GM03348 (cell line): ENCODE measurements at regions not wholly inside any gene's neighbourhood (a gene's known extent, or its start where the extent isn't known, plus 50 kb on each side); places are given as distances from the start of the nearest gene placed in this dataset.
"Not testable (repeated sequence)": the region's sequence is repeated elsewhere in the genome, so short reads cannot be mapped to it uniquely, and the experiment has no call there.

Experiments
- DNase-seq: peaks from one replicate; pipeline ENCODE4 v3.0.0; 2012; ENCODE audit warnings: low spot score

DNA sequence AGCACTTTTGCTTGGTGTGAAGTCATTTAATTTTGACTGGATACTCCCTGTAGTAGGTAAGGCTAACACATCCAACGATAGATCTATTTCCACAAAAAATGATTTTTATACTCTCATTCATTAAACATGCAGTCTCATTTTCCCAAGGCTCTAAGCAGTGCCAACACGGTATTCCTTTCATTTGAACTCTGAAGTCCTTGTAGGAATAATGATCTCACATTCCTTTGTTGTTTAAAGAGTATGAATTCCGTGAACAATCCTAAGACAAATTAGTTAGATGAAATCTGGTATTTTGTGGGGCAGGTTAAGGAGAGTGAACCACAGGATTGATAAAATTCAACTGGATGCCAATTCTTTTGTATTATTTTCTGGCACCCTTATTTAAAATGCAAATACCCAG lies 66.6 kb downstream of the LACC1 start:
- DNase-seq = no peak

DNA sequence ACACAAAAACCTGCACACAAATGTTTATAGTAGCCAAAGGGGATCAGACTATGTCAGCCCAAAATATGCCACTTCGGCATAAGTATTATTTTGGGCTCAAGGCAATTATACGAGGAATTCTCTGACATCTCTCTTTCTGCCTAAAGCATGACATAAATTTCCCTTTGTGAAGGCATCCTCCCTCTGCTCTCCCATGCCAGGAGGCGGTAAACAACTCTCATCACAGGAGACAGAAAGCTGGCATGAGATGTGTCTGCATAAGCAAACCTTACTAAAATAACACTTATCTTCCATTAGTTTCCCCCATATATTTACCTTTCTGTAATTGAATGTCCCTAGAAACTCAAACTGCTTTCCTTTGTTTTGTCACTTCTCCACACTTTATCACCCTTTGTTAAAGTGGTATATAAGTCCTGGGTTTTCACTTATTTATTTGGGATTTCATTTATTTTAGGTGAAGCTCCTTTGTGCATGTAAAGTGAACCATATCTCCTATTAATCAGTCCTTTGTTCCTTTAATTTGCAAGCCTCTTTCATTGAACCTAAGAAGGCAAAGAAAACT lies 68.3 kb downstream of the LACC1 start:
- no peak for DNase-seq

DNA sequence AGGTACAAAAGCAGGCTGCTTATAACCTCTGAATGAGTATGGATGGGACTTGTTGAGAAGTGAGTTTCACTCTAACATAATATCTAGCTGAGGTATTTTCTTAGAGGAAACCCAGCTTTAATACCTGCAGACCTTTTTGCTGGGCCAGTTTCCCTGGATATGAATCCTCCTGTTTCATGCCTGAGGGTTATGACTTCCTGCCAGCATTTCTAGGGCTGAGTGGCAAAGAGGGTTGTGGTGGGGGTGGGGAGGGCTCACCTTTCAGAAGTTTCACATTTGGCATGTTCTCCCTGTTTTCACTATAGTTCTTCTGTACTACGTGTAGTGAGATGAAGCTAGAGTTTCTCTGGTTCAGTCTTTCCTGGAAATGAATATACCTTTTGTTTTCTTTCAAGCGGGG lies 73.7 kb downstream of the LACC1 start:
- DNase-seq = no peak

DNA sequence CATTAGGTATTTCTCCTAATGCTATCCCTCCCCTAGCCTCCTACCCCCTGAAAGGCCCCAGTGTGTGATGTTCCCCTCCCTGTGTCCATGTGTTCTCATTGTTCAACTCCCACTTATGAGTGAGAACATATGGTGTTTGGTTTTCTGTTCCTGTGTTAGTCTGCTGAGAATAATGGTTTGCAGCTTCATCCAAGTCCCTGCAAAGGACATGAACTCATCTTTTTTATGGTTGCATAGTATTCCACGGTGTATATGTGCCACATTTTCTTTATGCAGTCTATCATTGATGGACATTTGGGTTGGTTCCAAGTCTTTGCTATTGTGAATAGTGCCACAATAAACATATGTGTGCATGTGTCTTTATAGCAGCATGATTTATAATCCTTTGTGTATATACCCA lies 77.3 kb downstream of the LACC1 start:
- DNase-seq = not testable (repeated sequence)

DNA sequence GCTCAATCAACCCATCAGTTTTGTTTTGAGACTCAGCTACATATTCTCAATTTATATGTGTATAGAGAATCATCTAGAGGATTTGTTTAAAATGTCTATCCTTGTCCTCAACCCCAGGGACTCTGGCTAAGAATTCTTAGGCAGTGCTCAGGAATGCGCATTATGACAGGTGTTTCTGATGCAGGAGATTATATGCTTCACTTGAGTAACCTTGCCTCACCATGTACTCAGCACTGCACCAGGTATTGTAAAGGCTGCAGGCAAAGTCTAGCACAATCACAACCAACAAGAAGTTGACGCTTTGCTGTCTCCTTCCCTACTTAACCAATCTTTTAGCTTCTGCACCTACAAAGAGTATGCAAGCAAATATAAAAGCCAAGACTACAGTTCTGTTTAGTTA lies 79.6 kb downstream of the LACC1 start:
- DNase-seq = no peak

DNA sequence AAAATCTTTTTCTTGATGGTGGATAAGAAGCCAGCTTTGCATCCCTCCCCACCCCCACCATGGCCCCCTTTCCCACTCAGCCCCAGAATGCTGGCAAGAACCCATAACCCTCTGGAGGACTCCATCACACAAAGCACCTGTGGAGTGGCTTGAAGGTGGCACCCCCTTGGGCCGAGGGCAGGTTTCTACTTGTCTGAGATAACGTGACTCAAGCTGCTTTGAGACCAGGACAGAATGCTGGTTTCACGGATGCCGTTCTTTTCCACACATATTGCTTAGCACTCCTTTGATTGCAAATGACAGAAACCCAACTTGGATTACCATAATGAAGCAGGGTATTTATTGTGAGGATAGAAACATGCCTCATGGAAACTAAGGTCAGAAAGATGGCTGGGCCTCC lies 82.2 kb downstream of the LACC1 start:
- no peak for DNase-seq

DNA sequence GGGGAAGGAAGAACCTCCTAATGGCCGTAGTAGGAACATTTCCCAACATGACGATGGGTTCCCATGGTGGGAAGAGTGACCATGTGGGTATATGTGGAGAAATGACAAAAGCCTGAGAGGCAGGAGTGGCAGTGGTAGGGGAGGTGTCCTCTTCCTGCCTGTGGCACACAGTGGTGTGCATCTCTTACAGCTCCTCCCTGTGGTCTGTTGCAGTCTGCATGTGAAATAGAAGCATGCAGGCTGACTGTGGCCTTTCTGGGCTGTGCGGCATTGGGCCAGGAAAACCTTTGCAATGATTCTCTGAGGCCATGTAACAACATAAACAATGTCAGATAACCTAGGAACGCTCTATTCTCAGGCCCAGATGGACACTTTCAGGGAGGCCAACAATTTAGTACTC lies 84.0 kb downstream of the LACC1 start:
- DNase-seq = no peak

DNA sequence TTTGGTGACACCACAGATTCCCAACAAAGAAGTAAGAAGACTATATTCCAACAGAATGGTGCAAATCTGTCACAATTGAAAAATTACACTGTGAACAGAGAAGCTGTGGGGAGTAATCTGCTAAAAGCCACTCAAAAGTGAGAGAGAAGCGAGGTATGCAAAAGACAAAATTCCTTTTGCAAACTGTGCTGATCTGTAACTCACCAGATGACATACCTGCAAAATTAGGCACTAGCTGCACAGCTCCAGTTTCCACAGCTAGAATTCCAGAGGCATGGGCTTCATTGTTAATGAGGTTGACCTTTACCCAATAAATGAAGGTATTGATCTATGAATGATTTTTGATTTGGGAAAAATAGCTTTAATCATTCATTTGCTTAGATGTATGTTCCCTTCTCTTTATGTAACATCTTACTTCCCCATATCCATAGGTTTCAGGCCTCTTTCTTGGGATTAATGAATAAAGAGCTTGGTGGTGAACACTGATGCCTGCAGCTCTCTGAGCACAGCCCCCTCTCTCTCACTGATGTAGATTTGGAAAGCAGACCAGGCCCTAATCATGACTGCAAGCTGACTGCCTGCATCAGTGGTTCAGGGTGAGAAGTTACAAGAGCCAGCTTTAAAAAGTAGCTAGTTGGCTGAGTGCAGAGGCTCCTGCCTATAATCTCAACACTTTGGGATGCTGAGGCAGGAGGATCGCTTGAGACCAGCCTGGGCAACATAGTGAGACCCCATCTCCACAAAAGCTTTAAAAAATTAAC lies 85.2 kb downstream of the LACC1 start:
- DNase-seq = no peak

DNA sequence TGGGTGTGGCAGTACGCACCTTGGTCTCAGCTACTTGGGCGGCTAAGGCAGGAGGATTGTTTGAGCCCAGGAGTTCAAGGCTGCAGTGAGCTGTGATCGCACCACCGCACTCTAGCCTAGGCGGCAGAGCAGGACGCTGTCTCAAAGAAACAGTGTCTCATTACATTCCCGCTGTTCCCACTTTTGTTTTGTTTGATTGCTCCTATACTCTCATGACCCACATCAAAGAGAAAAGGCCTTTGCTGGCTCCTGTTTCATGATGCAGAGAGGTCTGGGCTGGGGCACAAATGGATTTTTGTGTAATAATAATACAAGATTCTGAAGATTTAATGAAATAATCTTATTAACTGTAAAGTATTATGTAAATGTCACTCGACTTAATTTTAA lies 85.7 kb downstream of the LACC1 start:
- DNase-seq = no peak

DNA sequence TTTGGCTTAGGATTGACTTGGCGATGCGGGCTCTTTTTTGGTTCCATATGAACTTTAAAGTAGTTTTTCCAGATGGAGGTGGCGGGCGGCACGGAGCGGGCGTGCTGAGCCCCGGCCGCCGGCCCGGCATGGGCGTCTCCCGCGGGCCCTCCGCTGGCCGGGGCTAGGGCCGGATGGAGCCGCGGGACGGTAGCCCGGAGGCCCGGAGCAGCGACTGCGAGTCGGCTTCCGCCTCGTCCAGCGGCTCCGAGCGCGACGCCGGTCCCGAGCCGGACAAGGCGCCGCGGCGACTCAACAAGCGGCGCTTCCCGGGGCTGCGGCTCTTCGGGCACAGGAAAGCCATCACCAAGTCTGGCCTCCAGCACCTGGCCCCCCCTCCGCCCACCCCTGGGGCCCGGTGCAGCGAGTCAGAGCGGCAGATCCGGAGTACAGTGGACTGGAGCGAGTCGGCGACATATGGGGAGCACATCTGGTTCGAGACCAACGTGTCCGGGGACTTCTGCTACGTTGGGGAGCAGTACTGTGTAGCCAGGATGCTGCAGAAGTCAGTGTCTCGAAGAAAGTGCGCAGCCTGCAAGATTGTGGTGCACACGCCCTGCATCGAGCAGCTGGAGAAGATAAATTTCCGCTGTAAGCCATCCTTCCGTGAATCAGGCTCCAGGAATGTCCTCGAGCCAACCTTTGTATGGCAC lies 88.7 kb downstream of the LACC1 start:
- not testable (repeated sequence) for DNase-seq

DNA sequence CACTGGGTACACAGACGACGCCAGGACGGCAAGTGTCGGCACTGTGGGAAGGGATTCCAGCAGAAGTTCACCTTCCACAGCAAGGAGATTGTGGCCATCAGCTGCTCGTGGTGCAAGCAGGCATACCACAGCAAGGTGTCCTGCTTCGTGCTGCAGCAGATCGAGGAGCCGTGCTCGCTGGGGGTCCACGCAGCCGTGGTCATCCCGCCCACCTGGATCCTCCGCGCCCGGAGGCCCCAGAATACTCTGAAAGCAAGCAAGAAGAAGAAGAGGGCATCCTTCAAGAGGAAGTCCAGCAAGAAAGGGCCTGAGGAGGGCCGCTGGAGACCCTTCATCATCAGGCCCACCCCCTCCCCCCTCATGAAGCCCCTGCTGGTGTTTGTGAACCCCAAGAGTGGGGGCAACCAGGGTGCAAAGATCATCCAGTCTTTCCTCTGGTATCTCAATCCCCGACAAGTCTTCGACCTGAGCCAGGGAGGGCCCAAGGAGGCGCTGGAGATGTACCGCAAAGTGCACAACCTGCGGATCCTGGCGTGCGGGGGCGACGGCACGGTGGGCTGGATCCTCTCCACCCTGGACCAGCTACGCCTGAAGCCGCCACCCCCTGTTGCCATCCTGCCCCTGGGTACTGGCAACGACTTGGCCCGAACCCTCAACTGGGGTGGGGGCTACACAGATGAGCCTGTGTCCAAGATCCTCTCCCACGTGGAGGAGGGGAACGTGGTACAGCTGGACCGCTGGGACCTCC lies 89.4 kb downstream of the LACC1 start:
- not testable (repeated sequence) for DNase-seq

DNA sequence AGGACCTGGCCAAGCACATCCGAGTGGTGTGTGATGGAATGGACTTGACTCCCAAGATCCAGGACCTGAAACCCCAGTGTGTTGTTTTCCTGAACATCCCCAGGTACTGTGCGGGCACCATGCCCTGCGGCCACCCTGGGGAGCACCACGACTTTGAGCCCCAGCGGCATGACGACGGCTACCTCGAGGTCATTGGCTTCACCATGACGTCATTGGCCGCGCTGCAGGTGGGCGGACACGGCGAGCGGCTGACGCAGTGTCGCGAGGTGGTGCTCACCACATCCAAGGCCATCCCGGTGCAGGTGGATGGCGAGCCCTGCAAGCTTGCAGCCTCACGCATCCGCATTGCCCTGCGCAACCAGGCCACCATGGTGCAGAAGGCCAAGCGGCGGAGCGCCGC lies 90.2 kb downstream of the LACC1 start:
- DNase-seq = not testable (repeated sequence)

DNA sequence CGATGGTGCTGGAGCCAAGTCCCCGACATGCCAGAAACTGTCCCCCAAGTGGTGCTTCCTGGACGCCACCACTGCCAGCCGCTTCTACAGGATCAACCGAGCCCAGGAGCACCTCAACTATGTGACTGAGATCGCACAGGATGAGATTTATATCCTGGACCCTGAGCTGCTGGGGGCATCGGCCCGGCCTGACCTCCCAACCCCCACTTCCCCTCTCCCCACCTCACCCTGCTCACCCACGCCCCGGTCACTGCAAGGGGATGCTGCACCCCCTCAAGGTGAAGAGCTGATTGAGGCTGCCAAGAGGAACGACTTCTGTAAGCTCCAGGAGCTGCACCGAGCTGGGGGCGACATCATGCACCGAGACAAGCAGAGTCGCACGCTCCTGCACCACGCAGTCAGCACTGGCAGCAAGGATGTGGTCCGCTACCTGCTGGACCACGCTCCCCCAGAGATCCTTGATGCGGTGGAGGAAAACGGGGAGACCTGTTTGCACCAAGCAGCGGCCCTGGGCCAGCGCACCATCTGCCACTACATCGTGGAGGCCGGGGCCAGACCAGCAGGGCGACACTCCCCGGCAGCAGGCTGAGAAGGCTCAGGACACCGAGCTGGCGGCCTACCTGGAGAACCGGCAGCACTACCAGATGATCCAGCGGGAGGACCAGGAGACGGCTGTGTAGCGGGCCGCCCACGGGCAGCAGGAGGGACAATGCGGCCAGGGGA lies 91.0 kb downstream of the LACC1 start:
- DNase-seq = not testable (repeated sequence)

DNA sequence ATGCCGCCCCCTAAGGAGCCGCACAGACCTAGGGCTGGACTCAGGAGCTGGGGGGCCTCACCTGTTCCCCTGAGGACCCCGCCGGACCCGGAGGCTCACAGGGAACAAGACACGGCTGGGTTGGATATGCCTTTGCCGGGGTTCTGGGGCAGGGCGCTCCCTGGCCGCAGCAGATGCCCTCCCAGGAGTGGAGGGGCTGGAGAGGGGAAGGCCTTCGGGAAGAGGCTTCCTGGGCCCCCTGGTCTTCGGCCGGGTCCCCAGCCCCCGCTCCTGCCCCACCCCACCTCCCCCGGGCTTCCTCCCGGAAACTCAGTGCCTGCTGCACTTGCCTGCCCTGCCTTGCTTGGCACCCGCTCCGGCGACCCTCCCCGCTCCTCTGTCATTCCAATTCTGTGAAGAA lies 91.6 kb downstream of the LACC1 start:
- DNase-seq = not testable (repeated sequence)

DNA sequence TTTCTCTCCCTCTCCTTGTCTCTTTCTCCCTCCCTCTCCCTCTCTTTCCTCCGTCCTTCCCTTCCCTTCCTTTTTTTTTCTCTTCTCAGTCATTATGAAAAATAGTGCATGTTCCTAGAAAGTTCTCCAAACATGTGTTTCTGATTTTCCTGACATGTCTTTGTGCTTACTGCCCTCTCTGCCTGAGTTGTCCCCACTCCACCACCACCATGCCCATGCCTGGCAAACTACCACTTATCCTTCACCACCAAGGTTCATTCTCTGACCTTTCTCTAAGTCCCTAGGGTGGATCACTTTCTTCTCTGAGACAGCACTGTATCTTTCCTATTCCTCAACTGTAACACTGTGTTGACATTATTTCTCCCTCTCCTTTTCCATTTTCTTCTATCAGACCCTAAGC lies 98.2 kb downstream of the LACC1 start:
- DNase-seq = no peak

DNA sequence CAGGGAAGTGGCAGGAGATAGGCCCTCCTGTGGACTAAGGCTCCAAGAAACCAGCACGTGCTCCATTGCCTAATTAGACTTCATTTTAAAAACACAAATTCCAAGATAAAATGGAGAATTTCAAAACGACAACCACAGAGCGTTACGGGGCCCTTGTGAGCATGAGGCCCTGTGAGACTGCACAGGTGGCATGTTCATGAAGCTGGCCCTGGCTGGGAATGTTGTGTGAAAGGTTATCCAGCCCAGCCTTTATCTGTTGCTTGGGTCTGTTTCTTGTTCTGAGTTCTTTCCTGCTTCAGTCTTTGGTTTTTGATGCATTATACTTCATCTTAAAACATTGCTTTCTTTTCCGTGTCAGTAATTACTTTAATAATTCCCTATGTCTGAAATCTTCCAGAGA lies 99.0 kb downstream of the LACC1 start:
- DNase-seq = no peak

DNA sequence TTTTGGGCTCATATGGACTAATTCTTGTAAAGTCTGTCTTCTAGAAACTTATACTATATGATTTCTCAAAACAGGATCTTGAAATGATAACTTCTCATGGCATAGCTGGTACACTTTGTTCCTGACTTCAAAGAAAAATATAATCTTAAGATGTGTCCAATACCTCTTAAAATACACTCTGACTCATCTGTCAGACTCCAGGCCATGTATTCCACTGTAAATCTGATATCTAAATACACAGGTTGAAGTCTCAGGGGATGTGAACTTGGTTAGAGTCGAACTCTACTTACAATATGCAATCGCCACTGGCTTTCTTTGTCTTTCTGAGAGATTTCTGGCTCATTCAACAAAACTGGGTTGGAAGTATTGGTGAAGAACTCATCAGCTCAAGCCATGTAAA lies 99.8 kb downstream of the LACC1 start:
- no peak for DNase-seq

DNA sequence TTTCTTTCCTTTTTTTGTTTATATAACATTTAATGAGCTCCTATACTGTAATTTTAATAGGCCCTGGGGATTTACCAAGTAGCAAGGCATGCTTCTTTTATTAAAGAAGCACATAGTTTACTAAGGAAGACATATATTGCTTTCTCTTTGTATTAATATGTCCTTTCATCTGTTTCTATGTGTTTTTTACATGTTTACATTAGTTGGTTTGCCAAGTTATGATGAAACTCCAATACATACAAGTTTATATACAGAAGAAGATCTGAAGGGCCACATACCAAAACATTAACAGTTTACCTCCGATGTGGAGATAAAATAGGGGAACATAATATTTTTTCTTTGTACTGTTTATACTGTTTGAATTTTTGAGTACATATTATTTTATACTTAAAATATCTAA lies 100.9 kb downstream of the LACC1 start:
- no peak for DNase-seq

DNA sequence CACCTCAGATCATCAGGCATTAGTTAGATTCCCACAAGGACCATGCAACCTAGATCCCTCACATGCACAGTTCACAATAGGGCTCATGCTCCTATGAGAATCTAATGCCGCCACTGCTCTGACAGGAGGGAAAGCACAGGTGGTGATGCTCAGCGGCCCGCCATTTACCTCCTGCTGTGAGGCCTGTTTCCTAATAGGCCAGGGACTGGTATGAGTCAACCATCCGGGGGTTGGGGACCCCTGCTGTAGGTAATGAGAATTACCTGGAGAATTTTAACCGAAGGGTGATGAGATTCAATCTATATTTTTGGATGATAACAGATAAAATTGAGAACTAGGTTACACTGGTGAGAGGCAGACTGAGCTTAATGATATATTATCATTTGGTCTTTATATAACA lies 101.4 kb downstream of the LACC1 start:
- DNase-seq = no peak

DNA sequence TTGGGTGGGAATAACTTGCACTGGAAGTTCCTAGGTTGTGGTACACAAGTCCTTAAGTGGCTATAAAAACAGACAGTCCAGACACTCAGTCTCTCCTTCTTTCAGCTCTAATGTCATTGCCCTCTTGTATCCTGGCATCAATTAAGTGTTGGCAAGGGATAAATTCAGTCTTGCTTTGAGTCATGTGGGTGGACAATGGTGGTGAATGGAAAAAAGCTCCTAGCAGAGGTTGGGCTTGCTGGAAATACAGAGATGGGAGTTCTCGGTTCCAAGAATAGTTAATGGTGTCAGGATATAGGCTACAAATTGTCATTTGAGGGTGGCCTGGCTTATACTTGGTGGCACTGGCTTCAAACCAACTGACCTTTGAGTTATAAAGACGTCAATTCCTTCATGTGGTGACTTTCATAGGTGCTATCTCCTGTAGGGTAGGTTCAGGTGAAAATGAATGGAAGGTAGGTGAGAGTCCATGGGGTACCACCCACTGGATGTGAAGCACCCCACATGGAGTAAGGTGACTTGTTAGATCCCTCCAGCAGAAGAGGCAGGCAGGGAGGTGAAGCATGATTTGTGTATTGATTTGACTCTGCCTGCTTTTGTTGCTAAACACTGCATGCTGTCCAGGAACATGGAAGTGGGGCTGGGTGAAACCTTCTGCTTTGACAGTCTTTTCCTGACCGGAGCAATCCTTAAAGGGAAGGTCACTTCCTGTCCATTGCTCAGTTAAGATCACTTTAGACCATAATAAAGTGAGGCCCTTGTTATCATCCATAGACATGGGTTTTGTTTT lies 102.0 kb downstream of the LACC1 start:
- no peak for DNase-seq

DNA sequence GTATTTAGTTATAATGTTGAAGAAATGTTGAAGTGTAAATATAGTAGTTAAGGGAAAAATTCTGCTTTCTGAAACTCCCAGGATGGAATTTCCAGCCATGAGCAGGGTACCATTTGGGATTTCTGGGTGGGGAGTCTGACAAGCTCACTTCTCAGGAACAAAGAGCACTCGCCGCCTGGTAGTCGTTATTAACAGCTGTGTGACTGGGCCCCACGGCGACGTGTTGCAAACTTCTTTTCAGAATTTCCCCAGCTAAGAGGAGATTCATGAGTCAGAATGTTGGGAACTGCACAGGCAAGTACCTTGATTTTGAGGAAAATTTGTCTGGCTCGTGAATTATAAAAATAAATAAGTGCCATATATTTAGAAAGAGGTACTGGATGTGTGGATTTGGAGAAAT lies 103.7 kb downstream of the LACC1 start:
- DNase-seq = no peak
